BJ (cell line): ENCODE measurements at regions not wholly inside any gene's neighbourhood (a gene's known extent, or its start where the extent isn't known, plus 50 kb on each side); places are given as distances from the start of the nearest gene placed in this dataset.

Experiments
- CTCF ChIA-PET: fragments of 350-600 bp; formaldehyde crosslinking; extraction: SDS; loops from one replicate; lab custom pipeline; 2021; ENCODE audit warnings: antibody characterized with exemption, inconsistent platforms; lab: Yijun Ruan, JAX
- POLR2A ChIA-PET: fragments of 300-600 bp; sonication (Branson Sonifier 250); formaldehyde crosslinking; extraction: SDS; loops from one replicate; lab custom pipeline; 2021; ENCODE audit warnings: antibody characterized with exemption; lab: Charles Lee
- DNase-seq: peaks from one replicate; pipeline ENCODE4 v3.0.0-alpha.2; 2011; ENCODE audit warnings: low read depth
- H3K27me3 ChIP-seq: 2 replicates; pipeline ENCODE4 v1.6.0; 2011; ENCODE audit warnings: low read length; ENCODE audit not compliant: control insufficient read depth, insufficient read depth
- H3K36me3 ChIP-seq: 2 replicates; pipeline ENCODE4 v1.5.1; 2011; ENCODE audit warnings: low read length; ENCODE audit not compliant: control insufficient read depth, insufficient read depth
- H3K4me3 ChIP-seq: 2 replicates; pipeline ENCODE4 v1.5.1; 2011; ENCODE audit warnings: low read depth, mild to moderate bottlenecking, control low read depth, low read length
- TF ChIP-seq, protein P1 (sequence below): IDR thresholded peaks from 2 replicates; pipeline ENCODE4 v1.5.1; 2011; ENCODE audit warnings: low read depth, mild to moderate bottlenecking, control low read depth, inconsistent platforms, low read length, moderate library complexity; ENCODE audit not compliant: insufficient read depth

DNA sequence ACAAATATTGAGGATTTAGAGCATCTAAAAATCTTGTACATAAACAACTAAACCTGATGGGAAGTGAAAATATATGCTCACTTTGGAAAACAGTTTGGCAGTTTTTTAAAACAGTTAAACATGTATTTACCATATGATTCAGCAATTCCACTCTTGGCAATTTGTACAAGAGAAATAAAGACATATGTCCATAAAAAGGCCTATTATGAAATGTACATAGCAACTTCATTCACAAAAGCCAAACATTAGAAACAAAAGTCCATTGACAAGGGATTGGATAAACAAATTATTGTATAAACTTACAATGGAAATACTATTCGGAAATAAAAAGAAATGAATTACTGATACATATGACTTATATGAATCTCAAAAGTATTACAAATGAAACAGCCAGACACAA lies 196.2 kb upstream of the SLC24A2 start:
- Histone ChIP-seq H3K4me3 (no peak overlapping the region), H3K27me3 (no peaks in the 10 kb centered on the region; the same call in 1 of the 2 replicates), H3K36me3 (no peaks in the 10 kb centered on the region)
- POLR2A ChIA-PET = no interaction called here
- DNase-seq = no peak
- TF ChIP-seq, protein P1, sequence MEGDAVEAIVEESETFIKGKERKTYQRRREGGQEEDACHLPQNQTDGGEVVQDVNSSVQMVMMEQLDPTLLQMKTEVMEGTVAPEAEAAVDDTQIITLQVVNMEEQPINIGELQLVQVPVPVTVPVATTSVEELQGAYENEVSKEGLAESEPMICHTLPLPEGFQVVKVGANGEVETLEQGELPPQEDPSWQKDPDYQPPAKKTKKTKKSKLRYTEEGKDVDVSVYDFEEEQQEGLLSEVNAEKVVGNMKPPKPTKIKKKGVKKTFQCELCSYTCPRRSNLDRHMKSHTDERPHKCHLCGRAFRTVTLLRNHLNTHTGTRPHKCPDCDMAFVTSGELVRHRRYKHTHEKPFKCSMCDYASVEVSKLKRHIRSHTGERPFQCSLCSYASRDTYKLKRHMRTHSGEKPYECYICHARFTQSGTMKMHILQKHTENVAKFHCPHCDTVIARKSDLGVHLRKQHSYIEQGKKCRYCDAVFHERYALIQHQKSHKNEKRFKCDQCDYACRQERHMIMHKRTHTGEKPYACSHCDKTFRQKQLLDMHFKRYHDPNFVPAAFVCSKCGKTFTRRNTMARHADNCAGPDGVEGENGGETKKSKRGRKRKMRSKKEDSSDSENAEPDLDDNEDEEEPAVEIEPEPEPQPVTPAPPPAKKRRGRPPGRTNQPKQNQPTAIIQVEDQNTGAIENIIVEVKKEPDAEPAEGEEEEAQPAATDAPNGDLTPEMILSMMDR = no peak
- CTCF ChIA-PET = no interaction called here

DNA sequence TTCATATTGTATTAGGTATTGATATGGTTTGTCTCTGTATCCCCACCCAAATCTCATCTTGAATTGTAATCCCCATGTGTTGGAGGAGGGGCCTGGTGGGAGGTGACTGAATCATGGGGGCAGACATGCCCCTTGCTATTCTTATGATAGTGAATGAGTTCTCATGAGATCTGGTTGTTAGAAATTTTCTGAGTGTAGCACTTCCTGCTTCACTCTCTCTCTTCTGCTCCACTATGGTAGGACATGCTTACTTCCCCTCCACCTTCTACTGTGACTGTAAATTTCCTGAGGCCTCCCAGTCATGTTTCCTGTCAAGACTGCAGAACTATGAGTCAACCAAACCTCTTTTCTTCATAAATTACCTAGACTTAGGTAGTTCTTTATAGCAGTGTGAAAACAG lies 187.4 kb upstream of the SLC24A2 start:
- H3K27me3 ChIP-seq = no peaks in the 10 kb centered on the region
- POLR2A ChIA-PET = no interaction called here
- TF ChIP-seq, protein P1 = no peak
- no peaks in the 10 kb centered on the region for H3K36me3 ChIP-seq
- no peak overlapping the region for H3K4me3 ChIP-seq
- no peak for DNase-seq
- CTCF ChIA-PET = interaction anchor here (0.9 kb wide), 1 partner anchor 23 kb away, joined by 5 read pairs; no protein-coding TSS in a partner anchor

DNA sequence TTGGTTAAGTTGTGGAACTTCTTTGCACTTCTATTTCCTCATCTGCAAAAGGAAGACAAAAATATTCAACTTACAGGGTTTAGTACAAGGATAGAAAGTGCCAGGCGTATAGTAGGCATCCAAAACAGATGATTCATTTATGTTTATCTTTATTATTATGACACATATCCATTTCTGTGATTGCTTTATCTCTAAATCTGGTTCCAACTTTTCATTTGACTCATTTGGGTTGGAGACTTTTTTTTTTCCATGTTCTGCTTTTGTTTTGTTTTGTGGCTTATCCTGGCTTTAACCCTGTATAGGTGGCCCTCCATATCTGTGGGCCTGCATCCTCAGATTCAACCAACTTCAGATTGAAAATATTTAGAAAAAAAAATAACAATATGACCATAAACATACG lies 186.7 kb upstream of the SLC24A2 start:
- CTCF ChIA-PET = interaction anchor here (0.9 kb wide), 1 partner anchor 23 kb away, joined by 5 read pairs; no protein-coding TSS in a partner anchor

DNA sequence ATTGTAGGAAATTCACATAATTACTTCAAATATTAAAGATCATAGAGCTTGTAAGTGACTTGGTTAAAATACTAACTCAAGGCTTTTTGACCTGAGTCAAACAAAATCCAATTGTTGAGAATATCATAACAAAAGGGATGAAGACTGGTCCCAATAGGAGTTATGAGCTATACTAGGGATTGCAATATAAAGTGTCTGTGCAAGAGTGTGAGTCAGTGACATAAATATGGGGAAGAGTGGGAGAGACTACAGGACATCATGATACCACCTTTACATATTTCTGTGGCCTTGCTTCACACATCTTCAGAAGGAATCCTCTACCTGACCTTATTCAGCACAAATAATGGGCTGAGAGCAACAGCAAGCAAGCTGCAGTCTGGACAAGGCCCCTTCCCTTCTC lies 180.9 kb upstream of the SLC24A2 start:
- POLR2A ChIA-PET = no interaction called here
- H3K36me3 ChIP-seq = no peaks in the 10 kb centered on the region
- H3K4me3 ChIP-seq = no peak overlapping the region
- TF ChIP-seq, protein P1 = no peak
- CTCF ChIA-PET = no interaction called here
- peaks cover 2% of the 10 kb centered on the region for H3K27me3 ChIP-seq
- no peak for DNase-seq

More for the DNA sequence above, 186.7 kb upstream of the SLC24A2 start:
- DNase-seq = no peak
- TF ChIP-seq, protein P1 = no peak
- H3K36me3 ChIP-seq = no peaks in the 10 kb centered on the region
- POLR2A ChIA-PET = no interaction called here
- H3K27me3 ChIP-seq = no peaks in the 10 kb centered on the region; the same call in 1 of the 2 replicates
- no peak overlapping the region for H3K4me3 ChIP-seq

DNA sequence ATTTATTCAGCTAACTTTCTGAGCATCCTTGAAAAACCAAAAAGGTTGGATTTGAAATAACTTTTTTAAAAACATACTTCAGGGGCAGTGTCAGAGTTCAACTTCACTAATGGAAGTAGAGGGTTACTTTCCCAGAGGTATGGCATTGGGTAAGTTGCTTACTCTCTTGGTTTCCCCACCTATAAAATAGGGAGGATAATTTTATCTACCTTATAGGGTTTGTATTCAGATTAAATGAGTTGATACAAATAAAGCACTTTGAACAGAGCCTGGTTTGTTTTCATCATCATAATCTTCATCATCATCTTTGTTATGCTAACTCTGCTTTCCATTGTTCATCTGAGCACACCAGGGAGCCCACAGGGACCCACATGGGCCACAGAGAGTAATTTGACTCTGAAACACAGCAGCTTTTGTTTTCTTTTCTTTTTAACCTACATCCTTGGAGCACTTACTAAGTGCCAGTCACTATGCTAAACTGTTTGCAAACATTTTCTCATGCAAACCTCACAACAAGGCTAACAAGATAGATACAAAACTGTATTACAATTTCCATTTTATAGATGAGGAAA lies 179.1 kb upstream of the SLC24A2 start:
- DNase-seq = no peak
- TF ChIP-seq, protein P1 = no peak
- H3K27me3 ChIP-seq = peaks cover 2% of the 10 kb centered on the region
- no peak overlapping the region for H3K4me3 ChIP-seq
- ChIA-PET POLR2A (no interaction called here), CTCF (interaction anchor here (0.9 kb wide), 1 partner anchor 41 kb away, joined by 3 read pairs; no protein-coding TSS in a partner anchor)
- H3K36me3 ChIP-seq = no peaks in the 10 kb centered on the region
